T-helper 9 cell (primary cell): ENCODE measurements at regions not wholly inside any gene's neighbourhood (a gene's known extent, or its start where the extent isn't known, plus 50 kb on each side); places are given as distances from the start of the nearest gene placed in this dataset.
"Not testable (repeated sequence)": the region's sequence is repeated elsewhere in the genome, so short reads cannot be mapped to it uniquely, and the experiment has no call there.

Experiments
- DNase-seq: peaks from one replicate; pipeline ENCODE4 v3.0.0-alpha.2; 2020

DNA sequence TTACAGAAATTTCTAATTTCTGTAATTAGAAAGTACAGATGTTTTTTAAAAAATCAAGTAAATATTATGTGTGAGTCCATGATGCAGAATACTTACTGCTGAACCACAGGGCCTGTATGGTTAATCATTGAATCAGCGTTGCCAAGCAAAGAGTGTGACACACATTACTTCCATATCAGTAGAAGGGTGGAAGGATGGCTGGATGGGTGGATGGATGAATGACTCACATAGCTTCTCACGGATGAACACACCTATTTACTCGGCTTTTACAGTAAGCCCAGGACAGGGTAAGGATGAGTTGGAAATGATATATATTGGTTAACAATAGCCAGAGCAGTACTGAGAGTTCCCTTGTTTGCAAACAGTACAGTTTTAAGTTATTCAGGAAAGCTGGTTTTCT is 495.9 kb upstream of the RBFOX1 start:
- DNase-seq, result no peak

DNA sequence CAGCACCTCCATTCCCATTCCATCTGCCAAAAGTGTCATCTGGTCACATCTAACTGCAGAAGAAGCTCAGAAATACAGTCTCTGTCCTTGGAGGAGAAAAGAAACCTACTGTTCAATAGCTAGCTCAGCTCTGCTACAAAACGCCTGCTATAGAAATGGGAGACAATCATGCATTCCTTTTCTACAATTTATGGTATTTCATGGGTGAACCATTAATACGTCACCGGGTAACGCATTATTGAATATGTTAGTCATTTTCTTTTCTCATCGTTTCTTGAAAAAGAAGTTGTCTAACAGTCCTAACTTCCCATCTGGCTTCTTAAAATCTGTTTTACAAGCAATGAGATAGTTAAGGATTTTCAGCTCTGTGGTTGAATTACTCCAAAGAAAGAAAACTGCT is 496.7 kb upstream of the RBFOX1 start:
- DNase-seq, result no peak

DNA sequence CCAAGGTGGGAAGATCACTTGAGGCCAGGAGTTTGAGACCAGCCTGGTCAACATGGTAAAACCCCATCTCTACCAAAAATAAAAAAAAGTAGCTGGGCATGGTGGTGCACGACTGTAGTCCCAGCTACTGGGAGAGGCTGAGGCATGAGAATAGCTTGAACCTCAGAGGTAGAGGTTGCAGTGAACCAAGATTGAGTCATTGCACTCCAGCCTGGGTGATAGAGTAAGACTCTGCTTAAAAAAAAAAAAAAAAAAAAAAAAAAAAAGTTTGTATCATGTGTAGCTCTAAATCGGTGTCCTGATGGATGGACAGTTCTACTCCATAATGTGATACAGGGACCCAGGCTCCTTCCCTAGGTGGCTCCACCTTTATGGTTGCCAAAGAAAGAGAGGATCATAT is 497.1 kb upstream of the RBFOX1 start:
- no peak for DNase-seq

DNA sequence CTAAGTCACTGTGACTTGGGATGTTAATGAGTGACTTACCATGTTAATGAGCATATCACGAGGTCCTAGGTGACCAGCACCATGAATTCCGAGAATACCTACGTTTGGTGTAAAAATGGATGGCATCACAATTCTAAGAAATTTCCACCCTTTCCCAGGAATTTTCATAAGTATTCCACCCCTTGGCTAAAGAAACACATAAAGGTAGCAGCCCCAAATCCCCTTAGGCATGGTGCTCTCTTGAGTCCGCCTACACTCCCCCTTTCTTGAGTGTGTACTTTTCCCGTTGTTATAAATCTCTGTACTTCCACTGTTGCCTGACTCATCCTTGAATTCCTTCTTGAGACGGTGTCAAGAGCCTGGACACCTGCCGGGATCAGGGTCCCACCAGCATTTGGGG is 504.0 kb upstream of the RBFOX1 start:
- DNase-seq, result no peak

DNA sequence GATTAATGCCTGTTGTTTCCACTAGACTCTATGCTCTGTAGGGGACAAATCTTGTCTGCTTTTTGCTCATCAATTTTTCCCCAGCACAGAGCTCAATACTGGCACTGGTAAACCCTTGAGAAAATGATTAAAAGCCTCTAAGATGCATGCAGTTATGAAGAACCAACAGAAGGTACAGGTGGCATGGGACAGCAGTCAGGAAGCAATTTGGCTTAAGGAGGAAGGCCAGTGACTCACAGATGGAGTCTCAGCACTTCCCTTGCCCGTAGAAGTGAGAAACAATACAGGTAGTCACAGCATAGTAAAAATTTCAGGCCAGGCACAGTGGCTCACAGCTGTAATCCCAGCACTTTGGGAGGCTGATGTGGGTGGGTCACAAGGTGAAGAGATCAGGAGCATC is 504.7 kb upstream of the RBFOX1 start:
- DNase-seq, result no peak

DNA sequence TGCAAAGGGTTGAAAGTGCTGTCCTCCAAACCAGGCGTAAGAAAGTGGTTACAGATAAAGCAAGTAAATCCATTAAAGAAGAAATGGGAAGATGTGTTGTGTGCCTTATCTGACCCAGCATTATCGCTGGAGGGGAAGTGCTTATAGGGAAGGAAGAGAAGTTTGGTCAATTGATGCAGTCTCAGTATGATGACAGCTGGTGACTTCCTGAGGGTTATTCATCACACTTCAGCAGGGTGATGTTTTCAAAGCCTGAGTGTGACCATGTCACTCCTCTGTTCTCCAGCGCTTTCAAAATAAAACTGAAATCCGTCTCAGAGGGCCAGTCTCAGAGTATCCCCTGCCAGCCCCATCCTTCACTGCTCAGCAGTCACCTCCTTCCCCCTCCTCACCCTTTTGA is 505.4 kb upstream of the RBFOX1 start:
- no peak for DNase-seq

DNA sequence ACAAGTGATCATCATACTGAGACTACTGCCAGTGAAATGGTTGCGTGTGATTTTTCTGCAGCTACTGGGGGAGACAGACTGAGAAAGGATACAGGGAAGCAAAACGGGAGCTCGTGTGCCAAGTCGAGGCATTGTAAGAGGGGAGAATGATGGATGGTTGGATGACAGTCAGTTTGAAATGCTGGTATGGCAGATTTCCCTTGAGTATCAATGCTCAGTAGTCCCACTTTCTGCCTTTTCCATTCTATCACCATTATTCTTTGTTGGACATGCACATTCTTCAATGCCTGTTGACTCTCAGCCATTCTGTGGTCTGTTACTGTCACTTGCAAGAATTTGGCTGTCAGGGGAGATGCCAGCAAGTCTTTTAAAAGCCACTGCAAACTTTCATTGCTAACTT is 510.6 kb upstream of the RBFOX1 start:
- no peak for DNase-seq

DNA sequence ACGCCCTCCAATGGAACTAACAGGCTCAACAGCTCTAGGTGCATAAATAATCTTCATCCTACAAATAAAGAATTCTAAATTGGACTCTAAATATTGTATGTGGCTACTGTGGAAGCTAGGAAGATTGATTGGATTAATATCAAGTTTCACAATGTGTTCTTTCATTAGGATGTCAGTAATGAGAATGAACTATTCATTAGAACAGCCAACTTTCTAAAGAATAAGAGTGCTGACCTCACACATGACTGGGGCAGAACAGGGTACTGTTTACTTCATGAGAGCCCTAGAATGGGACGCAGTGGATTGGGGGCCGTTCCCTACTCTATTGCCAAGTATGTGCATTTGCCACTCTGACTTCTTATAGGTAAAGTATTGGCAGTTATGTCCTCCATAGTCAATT is 528.2 kb upstream of the RBFOX1 start:
- DNase-seq, result no peak

DNA sequence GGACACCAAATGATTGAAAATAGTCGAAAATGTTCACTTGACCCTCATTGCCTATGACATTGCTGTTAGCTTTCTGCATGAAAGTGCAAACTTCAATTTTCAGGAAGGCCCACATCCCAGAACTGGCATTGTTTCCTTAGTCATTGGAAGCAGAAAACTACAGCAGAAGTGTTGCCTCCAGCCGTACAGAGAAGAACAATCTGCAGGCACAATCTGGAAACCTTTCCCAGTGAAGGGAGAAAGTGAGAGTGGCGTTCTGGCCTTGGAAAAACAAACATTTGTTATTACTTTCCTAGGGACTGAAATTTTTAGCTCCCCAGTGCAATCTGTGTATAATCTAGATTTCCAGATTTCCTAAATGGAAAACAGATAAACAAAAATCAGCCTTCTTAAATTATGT is 529.5 kb upstream of the RBFOX1 start:
- DNase-seq, result no peak

DNA sequence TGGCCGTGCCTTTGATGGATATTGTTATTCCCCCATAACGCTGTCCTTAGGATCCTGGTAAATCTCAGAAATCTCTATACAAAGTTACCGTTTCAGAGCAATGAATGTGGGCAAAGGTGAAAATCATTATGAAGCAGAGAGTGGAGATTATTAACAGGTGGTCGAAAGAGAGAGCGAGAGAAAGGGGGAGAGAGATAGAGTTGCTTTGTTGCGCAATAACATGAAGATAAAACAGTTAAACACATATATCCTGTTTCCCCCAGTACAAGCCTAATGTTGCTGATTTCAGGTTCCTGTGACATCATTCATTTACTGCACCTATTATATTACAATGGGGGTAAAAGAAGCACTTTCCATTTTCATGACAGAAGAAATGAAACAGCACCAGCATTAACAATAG is 535.4 kb upstream of the RBFOX1 start:
- DNase-seq, result no peak

DNA sequence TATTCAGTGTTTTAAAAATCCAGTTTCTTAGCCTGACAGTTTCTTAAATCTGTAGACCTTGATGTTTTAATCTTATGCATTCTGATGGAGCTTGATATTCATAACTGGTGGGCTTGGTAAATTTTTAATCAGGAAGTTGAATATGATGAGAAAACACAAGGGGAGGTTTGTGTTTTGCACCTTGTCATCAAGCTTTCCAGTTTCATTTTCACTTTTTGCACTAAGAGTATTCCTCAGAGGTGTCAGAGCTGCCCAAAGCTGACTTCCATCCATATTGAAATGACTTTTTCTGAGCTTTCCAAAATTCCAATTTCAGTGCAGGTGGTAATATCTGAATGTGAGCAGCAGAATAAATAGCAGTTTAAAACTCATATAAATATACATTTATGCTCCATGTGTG is 555.0 kb upstream of the RBFOX1 start:
- DNase-seq, result no peak

DNA sequence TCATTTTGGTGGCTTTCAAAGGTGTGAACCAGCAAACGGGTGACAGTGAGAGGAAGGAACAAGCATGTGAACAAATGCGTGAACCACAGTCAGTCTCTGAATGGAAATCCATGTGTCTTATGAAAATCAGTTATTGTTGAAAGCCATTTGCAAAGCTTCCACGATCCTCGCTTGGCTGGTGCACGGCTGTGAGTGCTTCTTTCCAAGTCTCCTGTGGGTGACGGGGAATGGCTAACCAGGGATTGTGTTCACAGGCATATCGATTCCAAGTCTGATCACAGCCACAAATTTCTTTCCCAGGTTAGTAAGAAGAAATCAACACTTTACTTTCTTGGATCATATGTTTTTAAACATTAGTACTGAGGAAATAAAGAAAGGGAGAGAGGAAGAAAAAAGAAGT is 556.9 kb upstream of the RBFOX1 start:
- DNase-seq, result no peak

DNA sequence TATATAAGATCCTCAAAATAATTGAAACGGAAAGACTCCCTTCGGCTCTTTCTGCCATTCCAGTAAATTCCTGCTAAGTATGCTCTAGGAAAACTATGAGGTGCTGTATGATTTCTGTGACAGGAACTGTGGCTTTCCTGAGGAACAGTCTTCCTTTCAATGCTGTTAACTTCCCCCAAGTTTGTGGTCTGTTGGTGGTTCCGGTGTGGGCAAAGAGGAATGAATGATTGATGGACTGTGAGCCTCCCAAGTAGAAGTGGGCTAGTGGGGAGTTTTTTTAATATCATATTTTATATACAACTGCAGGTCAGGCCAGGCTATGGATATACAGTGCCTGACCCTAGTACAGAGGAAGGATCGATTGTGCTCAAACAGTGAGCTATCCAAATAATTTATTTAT is 560.7 kb upstream of the RBFOX1 start:
- DNase-seq, result no peak

DNA sequence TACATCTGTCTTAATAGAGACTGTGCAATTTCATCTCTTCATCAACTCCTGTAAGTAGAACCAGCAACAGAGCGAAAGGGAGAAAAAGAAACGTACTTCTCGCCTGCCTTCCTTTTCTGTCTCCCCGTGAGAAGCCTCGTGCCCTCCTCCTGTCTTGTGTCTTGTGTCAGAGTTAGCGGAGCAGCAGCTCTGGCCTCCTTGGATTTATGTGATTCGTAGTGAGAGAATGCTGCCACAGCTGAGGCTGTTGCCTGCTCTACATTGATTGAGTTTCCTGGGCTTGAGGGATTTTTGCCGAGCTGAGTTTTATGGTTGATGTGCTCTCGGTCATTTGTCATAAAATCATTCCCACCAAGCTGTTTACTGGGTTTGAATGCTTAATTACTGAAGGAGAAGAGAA is 579.1 kb upstream of the RBFOX1 start:
- no peak for DNase-seq

DNA sequence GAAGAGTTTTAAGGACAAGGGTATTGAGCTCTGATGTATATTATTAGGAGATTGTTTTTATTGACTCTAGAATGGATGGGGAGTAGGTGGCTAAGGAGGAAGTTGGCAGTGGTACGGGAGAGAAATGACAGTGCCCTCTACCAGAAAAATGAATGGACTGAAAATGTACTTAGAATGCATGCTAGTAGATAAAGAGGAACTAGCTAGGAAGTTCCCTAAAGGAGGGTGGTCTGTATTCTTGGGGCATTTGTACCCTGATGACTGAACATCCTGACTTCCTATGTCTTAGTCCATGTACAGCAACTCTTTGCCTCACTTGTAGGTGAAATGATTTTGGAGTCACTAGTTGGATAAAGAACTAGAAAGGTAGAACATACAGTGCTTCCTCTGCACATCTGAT is 581.5 kb upstream of the RBFOX1 start:
- DNase-seq, result no peak

DNA sequence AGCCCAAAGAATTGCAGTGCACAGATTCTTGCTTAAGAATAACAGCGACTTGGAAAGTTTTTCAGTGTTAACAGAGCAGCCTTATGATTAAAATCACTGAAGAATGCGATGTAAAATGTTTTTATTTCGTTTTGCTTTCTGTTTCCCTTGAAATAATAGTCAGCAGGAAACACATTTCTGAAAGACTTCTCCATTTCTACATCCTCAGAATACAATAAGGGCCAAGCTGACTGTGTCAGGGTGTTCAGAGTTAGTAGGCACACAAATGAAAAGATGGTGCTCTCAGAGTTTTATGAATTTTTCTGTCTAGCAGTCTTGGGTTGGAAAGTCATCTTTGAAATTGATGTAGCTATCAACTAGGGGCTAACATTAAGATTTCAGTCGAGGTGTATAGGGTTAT is 582.9 kb upstream of the RBFOX1 start:
- DNase-seq, result no peak

DNA sequence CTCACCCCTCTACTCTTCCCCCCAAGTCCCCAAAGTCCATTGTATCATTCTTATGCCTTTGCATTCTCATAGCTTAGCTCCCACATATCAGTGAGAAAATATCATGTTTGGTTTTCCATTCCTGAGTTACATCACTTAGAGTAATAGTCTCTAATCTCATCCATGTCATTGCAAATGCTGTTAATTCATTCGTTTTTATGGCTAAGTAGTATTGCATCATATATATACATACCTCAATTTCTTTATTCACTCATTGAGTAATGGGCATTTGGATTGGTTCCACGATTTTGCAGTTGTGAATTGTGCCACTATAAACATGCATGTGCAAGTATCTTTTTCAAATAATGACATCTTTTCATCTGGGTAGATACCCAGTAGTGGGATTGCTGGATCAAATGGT is 596.3 kb upstream of the RBFOX1 start:
- not testable (repeated sequence) for DNase-seq

DNA sequence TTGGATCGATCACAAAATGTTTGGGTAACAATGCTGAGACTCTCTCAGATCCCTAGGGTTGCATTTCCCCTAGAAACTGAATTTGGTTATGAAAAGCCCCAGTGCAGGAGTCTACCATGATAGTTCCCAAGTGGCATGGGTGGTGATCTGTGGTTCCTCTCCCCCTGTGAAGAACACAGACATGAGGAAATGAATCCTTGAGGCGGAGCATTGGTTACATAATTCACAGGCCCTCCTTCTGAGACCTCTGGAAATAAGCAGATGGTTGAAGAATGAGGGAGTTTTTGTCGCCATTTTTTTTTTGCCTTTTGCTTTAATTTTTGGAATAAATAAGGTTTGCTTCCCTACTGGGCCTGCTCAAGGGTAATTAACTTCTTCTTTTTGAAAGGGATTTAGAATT is 597.0 kb upstream of the RBFOX1 start:
- no peak for DNase-seq

DNA sequence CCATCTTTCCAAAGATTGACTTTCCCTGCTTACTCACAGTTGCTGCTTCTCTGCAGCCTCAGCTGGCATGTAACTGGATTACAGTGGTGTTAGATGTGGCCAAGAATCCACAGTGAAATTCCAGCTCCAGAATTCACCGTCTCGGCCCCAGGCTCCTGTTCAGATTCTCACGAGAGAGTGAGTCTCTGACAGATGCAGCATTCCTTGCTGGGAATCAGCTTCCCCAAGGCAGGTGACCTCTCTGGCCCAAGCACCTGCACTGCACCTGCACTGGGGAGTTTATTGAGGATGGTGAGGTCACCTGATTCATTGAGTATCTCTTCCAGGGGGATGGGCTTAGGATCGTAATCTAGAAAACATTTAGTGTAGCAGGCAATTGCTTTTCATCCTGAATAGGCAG is 600.5 kb upstream of the RBFOX1 start:
- no peak for DNase-seq

DNA sequence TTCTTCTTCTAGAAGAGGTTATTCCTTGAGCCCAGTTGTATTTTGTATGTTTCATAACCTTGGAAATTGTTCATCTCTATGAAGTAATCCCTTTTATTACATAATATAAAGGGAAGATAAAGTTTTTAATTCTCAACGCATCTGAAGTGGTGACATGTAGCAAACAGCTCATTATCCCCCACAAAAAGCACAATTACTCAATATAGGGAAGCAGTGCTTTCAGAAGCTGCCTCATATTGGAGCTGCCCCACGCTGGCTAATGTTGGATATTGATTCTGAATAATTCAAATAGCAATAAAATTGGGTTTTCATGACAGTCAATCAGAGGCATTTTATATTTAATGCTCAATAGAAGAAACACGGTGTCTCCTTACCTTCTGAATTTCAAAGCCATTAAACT is 604.3 kb upstream of the RBFOX1 start:
- DNase-seq, result no peak

DNA sequence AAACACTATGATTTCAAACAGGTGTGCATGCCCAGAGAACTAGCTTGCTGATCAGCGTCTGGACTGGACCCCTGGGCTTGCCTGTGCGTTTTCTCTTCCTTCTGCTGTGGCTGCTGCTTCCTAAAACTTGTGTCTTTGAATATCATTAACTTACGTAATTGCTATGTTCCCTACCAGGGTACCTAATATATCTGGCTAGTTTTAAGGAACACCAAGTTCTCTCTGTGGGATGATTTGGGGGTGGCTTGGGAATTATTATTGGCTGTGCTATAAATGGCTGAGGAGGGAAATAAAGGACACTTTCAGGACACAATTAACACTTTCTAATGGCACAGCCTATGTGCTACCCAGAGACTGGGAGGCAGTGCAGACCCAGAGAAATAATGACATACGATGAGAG is 606.0 kb upstream of the RBFOX1 start:
- no peak for DNase-seq

DNA sequence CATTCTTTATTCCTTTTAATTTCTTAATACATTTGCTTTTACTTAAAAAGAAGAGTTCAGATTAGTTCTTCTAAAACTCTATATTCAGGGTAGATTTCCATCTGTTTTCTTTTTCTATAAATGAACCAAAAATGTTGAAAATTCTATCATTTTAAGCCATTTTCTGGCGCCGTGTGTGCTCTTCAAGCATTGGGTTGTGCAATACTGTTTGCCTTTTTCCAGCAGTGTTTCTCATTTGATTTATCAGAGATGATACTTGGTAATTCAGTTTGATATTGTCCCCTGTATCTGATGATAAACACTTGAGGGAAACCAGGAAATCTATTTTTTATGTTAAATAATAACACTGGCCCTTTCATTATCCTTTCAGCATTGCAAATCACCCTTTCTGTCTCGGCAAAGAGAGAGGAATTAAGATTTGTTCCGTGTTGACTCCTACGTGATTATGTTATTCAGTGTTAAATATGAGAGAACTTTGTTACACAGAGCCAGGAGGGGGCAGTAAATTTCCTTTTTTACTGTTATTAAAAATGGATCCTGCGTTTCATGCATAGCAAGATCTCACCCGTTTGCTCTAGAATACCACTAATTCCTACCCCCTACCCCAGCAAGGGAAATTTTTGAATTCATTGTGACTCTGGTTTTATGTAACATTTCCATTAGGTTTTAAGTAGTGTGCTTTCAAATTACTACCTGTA is 606.9 kb upstream of the RBFOX1 start:
- no peak for DNase-seq

DNA sequence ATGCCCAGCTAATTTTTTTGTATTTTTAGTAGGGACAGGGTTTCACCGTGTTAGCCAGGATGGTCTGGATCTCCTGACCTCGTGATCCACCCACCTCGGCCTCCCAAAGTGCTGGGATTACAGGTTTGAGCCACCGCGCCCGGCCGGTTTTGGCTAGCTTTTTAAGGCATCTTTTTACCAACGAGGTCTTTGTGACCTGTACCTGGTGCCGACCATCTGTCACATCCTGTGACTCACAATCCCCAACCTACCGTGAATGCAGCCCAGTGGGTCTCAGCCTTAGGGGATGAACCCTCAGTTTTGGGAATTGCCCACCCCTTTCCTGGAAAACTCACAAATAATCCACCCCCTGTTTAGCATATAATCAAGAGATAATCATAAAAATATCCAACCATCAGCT is 607.4 kb upstream of the RBFOX1 start:
- not testable (repeated sequence) for DNase-seq

DNA sequence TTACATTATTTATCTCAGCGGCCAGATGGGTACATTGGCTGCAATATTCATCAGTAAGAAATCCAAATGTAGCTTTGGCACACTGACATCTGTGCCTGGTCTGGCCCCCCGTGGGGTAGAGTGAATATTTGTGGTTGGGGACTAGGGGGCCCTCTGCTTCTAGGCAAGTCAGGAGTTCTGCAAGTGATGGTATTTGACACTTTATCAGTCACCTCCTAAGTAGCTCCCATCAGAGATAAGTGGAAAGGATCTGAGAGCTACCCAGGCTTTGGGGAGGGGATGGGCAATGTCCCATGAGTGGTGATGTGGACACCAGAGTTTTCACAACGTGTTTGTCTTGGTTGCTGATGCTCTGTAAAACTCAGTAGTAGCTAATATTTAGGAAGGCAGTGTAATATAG is 609.9 kb upstream of the RBFOX1 start:
- DNase-seq, result no peak

DNA sequence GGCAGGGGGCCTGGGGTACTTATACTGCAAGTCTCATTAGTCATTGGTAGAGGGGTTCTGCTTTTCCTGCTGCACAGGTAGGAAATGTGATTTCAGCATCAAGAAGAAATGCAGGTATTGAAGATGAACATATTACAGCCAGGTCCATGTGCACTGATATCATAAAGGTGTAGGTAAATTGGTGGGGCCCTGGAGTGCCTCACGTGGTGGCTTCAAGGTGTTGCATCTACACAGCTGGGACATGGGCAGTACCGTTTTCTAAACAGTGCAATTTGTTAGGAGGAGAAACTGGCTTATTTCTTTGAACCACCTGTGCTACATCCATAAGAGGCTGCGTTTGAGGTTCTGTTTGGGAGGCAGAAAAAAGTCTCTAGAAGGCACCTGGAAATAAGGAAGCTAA is 618.1 kb upstream of the RBFOX1 start:
- DNase-seq, result no peak

DNA sequence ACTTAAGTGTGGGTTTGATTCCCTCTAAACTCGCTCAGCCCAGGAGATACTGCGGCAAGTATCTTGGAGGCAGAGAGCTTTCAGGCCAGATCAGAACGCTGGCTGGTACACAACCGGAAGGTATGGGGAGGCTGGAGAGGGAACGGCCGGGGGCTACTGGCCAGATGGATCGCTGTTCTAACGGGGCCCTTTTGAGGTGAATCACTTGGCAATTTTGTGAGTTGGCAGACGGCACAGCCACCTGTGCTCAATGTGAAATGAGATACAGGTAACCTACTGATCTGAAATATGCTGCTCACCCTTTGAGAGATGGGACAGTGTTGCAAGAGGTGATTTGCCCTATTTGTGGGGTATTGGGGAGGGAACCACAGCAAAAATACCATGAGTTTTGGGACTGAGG is 622.9 kb upstream of the RBFOX1 start:
- DNase-seq, result no peak
